ENCODE measurements at regions not wholly inside any gene's neighbourhood (a gene's known extent, or its start where the extent isn't known, plus 50 kb on each side); places are given as distances from the start of the nearest gene placed in this dataset.
"Not testable (repeated sequence)": the region's sequence is repeated elsewhere in the genome, so short reads cannot be mapped to it uniquely, and the experiment has no call there.

GRCh38 chrX:68978655-68979054 is 149.8 kb downstream of the EFNB1 start:
- no peaks in the 10 kb centered on the region for H3K36me3 Mint-ChIP-seq (ENCODE audit: low read depth)
- H3K27ac Mint-ChIP-seq = no peak overlapping the region
- intact Hi-C loops (cut with DNase I, micrococcal nuclease) = no loop called here
- ChIA-PET CTCF (no interaction called here), POLR2A (no interaction called here)
- H3K4me3 Mint-ChIP-seq = no peak overlapping the region
- Histone ChIP-seq H3K27ac (ENCODE audit: low read depth in 1 of 2, low read length in 2 of 2) (no peak overlapping the region), H3K4me1 (ENCODE audit: insufficient read depth, low read length) (no peaks in the 10 kb centered on the region), H3K27me3 (ENCODE audit: control insufficient read depth in 1 of 2, insufficient read depth in 2 of 2, low read length in 2 of 2) (no peaks in the 10 kb centered on the region), H3K36me3 (ENCODE audit: insufficient read depth, low read length) (no peaks in the 10 kb centered on the region), H3K9me3 (ENCODE audit: control insufficient read depth in 1 of 2, insufficient read depth in 1 of 2, low read length in 2 of 2) (peaks cover 0 to 4% of the 10 kb centered on the region in 2 experiments), H3K4me3 (ENCODE audit: low read length) (no peak overlapping the region)
- no peaks in the 10 kb centered on the region for H3K4me1 Mint-ChIP-seq (ENCODE audit: low read depth)
- TF ChIP-seq, protein P1, sequence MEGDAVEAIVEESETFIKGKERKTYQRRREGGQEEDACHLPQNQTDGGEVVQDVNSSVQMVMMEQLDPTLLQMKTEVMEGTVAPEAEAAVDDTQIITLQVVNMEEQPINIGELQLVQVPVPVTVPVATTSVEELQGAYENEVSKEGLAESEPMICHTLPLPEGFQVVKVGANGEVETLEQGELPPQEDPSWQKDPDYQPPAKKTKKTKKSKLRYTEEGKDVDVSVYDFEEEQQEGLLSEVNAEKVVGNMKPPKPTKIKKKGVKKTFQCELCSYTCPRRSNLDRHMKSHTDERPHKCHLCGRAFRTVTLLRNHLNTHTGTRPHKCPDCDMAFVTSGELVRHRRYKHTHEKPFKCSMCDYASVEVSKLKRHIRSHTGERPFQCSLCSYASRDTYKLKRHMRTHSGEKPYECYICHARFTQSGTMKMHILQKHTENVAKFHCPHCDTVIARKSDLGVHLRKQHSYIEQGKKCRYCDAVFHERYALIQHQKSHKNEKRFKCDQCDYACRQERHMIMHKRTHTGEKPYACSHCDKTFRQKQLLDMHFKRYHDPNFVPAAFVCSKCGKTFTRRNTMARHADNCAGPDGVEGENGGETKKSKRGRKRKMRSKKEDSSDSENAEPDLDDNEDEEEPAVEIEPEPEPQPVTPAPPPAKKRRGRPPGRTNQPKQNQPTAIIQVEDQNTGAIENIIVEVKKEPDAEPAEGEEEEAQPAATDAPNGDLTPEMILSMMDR (IDR thresholded peaks at IDR 0.05) = no peak
- DNase-seq (no peak), ATAC-seq (ENCODE audit: poor library complexity) (no peak)
- H3K9me3 Mint-ChIP-seq = peaks cover 4% of the 10 kb centered on the region
- no peaks in the 10 kb centered on the region for H3K27me3 Mint-ChIP-seq

GRCh38 chrX:68978255-68978654 is 149.4 kb downstream of the EFNB1 start:
- H3K27ac ChIP-seq (ENCODE audit: low read depth in 1 of 2, low read length in 2 of 2) = no peak overlapping the region
- Mint-ChIP-seq H3K9me3 (peaks cover 4% of the 10 kb centered on the region), H3K36me3 (ENCODE audit: low read depth) (no peaks in the 10 kb centered on the region), H3K4me1 (ENCODE audit: low read depth) (no peaks in the 10 kb centered on the region), H3K4me3 (no peak overlapping the region), H3K27ac (no peak overlapping the region), H3K27me3 (no peaks in the 10 kb centered on the region)
- peaks cover 0 to 4% of the 10 kb centered on the region in 2 experiments for H3K9me3 ChIP-seq (ENCODE audit: control insufficient read depth in 1 of 2, insufficient read depth in 1 of 2, low read length in 2 of 2)
- ChIA-PET CTCF (no interaction called here), POLR2A (interaction anchor here (0.6 kb wide), 1 partner anchor 52 kb away, joined by 3 read pairs; no protein-coding TSS in a partner anchor)
- ATAC-seq (ENCODE audit: poor library complexity) (no peak), DNase-seq (no peak)
- intact Hi-C loops (cut with DNase I, micrococcal nuclease) = no loop called here
- H3K4me1 ChIP-seq (ENCODE audit: insufficient read depth, low read length) = no peaks in the 10 kb centered on the region
- TF ChIP-seq, protein P1 (IDR thresholded peaks at IDR 0.05) = no peak
- no peak overlapping the region for H3K4me3 ChIP-seq (ENCODE audit: low read length)
- no peaks in the 10 kb centered on the region for H3K36me3 ChIP-seq (ENCODE audit: insufficient read depth, low read length)
- H3K27me3 ChIP-seq (ENCODE audit: control insufficient read depth in 1 of 2, insufficient read depth in 2 of 2, low read length in 2 of 2) = no peaks in the 10 kb centered on the region

GRCh38 chrX:68953331-68953730 is 124.5 kb downstream of the EFNB1 start:
- Histone ChIP-seq H3K9me3 (ENCODE audit: control insufficient read depth in 1 of 2, insufficient read depth in 1 of 2, low read length in 2 of 2) (no peaks in the 10 kb centered on the region), H3K27ac (ENCODE audit: low read depth in 1 of 2, low read length in 2 of 2) (no peak overlapping the region), H3K27me3 (ENCODE audit: control insufficient read depth in 1 of 2, insufficient read depth in 2 of 2, low read length in 2 of 2) (no peaks in the 10 kb centered on the region), H3K4me1 (ENCODE audit: insufficient read depth, low read length) (no peaks in the 10 kb centered on the region), H3K4me3 (ENCODE audit: low read length) (no peak overlapping the region), H3K36me3 (ENCODE audit: insufficient read depth, low read length) (no peaks in the 10 kb centered on the region)
- no peak for ATAC-seq (ENCODE audit: poor library complexity)
- Mint-ChIP-seq H3K9me3 (peaks cover 6% of the 10 kb centered on the region), H3K27me3 (no peaks in the 10 kb centered on the region), H3K27ac (no peak overlapping the region), H3K4me1 (ENCODE audit: low read depth) (no peaks in the 10 kb centered on the region), H3K4me3 (no peak overlapping the region), H3K36me3 (ENCODE audit: low read depth) (no peaks in the 10 kb centered on the region)
- ChIA-PET CTCF (no interaction called here), POLR2A (no interaction called here)
- intact Hi-C loops (cut with DNase I, micrococcal nuclease) = no loop called here
- TF ChIP-seq, protein P1 (IDR thresholded peaks at IDR 0.05) = no peak
- no peak for DNase-seq

DNA sequence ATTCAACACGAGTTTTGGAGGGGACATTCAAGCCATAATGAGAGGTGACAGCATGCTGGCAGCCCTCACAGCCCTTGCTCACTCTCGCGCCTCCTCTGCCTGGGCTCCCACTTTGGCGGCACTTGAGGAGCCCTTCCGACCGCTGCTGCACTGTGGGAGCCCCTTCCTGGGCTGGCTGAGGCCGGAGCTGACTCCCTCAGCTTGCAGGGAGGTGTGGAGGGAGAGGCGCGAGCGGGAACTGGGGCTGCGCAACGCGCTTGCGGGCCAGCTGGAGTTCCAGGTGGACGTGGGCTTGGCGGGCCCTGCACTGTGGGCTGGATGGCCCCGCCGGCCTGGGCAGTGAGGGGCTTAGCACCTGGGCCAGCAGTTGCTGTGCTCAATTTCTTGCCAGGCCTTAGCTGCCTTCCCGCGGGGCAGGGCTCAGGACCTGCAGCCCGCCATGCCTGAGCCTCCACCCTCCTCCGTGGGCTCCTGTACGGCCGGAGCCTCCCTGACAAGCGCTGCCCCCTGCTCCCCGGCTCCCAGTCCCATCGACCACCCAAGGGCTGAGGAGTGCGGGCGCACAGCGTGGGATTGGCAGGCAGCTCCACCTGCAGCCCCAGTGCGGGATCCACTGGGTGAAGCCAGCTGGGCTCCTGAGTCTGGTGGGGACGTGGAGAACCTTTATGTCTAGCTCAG is 123.3 kb downstream of the EFNB1 start:
- H3K27me3 ChIP-seq (ENCODE audit: control insufficient read depth in 1 of 2, insufficient read depth in 2 of 2, low read length in 2 of 2); H3K4me3 Mint-ChIP-seq; H3K27ac Mint-ChIP-seq; CTCF ChIA-PET; H3K27ac ChIP-seq (ENCODE audit: low read depth in 1 of 2, low read length in 2 of 2); DNase-seq; H3K9me3 ChIP-seq (ENCODE audit: control insufficient read depth in 1 of 2, insufficient read depth in 1 of 2, low read length in 2 of 2); H3K36me3 Mint-ChIP-seq (ENCODE audit: low read depth); H3K4me1 Mint-ChIP-seq (ENCODE audit: low read depth); ATAC-seq (ENCODE audit: poor library complexity); H3K4me3 ChIP-seq (ENCODE audit: low read length); intact Hi-C loops (cut with DNase I, micrococcal nuclease); H3K27me3 Mint-ChIP-seq; H3K4me1 ChIP-seq (ENCODE audit: insufficient read depth, low read length); H3K36me3 ChIP-seq (ENCODE audit: insufficient read depth, low read length); H3K9me3 Mint-ChIP-seq; POLR2A ChIA-PET: not testable (repeated sequence)
